H9 (cell line): ENCODE measurements at regions not wholly inside any gene's neighbourhood (a gene's known extent, or its start where the extent isn't known, plus 50 kb on each side); places are given as distances from the start of the nearest gene placed in this dataset.

Experiments used
- DNase-seq: peaks from one replicate; pipeline ENCODE4 v3.0.0-alpha.2; 2017
- H2AFZ ChIP-seq: one replicate; pipeline ENCODE4 v1.6.1; 2013; ENCODE audit warnings: mild to moderate bottlenecking, low read length, control low read depth, moderate library complexity
- H2AK5ac ChIP-seq: 2 replicates; pipeline ENCODE4 v1.6.1; 2013; ENCODE audit warnings: low read length, control low read depth, mixed read lengths; ENCODE audit not compliant: insufficient read length
- H2BK120ac ChIP-seq: one replicate; pipeline ENCODE4 v1.6.1; 2013; ENCODE audit warnings: low read depth, mild to moderate bottlenecking, low read length, control low read depth, inconsistent platforms; ENCODE audit not compliant: poor library complexity, severe bottlenecking
- H2BK12ac ChIP-seq: 2 replicates; pipeline ENCODE4 v1.6.1; 2013; ENCODE audit warnings: low read length, control low read depth, mixed read lengths, low read depth; ENCODE audit not compliant: insufficient read length
- H2BK15ac ChIP-seq: 2 replicates; pipeline ENCODE4 v1.6.1; 2013; ENCODE audit warnings: low read depth, low read length, control low read depth
- H2BK20ac ChIP-seq: one replicate; pipeline ENCODE4 v1.6.1; 2013; ENCODE audit warnings: low read depth, mild to moderate bottlenecking, low read length, control low read depth, inconsistent platforms; ENCODE audit not compliant: poor library complexity, severe bottlenecking
- H2BK5ac ChIP-seq: 2 replicates; pipeline ENCODE4 v1.6.1; 2013; ENCODE audit warnings: low read length, control low read depth, mixed read lengths; ENCODE audit not compliant: insufficient read length
- H3K14ac ChIP-seq: 2 replicates; pipeline ENCODE4 v1.6.1; 2013; ENCODE audit warnings: low read length, control low read depth; ENCODE audit not compliant: insufficient read depth
- H3K18ac ChIP-seq: 2 replicates; pipeline ENCODE4 v1.6.1; 2013; ENCODE audit warnings: low read depth, mild to moderate bottlenecking, mixed read lengths, low read length, control low read depth; ENCODE audit not compliant: insufficient read length
- H3K23ac ChIP-seq: 2 replicates; pipeline ENCODE4 v1.6.1; 2013; ENCODE audit warnings: low read length, control low read depth, mixed read lengths, low read depth; ENCODE audit not compliant: insufficient read length
- H3K23me2 ChIP-seq: 2 replicates; pipeline ENCODE4 v1.6.1; 2013; ENCODE audit warnings: low read depth, mild to moderate bottlenecking, mixed read lengths, low read length, control low read depth; ENCODE audit not compliant: insufficient read length, poor library complexity, severe bottlenecking
- H3K27ac ChIP-seq: 2 replicates; pipeline ENCODE4 v1.5.1; 2013; ENCODE audit warnings: low read length, control low read depth, mixed read lengths, low read depth; ENCODE audit not compliant: insufficient read length
- H3K27me3 ChIP-seq: 2 replicates; pipeline ENCODE4 v1.6.1; 2013; ENCODE audit warnings: low read length, control low read depth, inconsistent platforms; ENCODE audit not compliant: insufficient read depth
- H3K4ac ChIP-seq: 2 replicates; pipeline ENCODE4 v1.6.1; 2013; ENCODE audit warnings: low read depth, mild to moderate bottlenecking, control low read depth, inconsistent platforms, low read length, moderate library complexity
- H3K4me1 ChIP-seq: 2 replicates; pipeline ENCODE4 v1.6.1; 2013; ENCODE audit warnings: low read length, control low read depth, inconsistent platforms; ENCODE audit not compliant: insufficient read depth
- H3K4me2 ChIP-seq: 2 replicates; pipeline ENCODE4 v1.6.1; 2013; ENCODE audit warnings: low read length, control low read depth, mixed read lengths; ENCODE audit not compliant: insufficient read length, insufficient read depth
- H3K56ac ChIP-seq: 2 replicates; pipeline ENCODE4 v1.6.1; 2013; ENCODE audit warnings: low read depth, mild to moderate bottlenecking, mixed read lengths, low read length, control low read depth; ENCODE audit not compliant: insufficient read length
- H3K79me1 ChIP-seq: 2 replicates; pipeline ENCODE4 v1.6.1; 2013; ENCODE audit warnings: low read depth, mild to moderate bottlenecking, moderate library complexity, low read length, control low read depth, inconsistent platforms; ENCODE audit not compliant: insufficient read depth, poor library complexity, severe bottlenecking
- H3K79me2 ChIP-seq: 2 replicates; pipeline ENCODE4 v1.6.1; 2013; ENCODE audit warnings: low read length, control low read depth, inconsistent platforms; ENCODE audit not compliant: insufficient read depth
- H3K9ac ChIP-seq: 2 replicates; pipeline ENCODE4 v1.6.1; 2013; ENCODE audit warnings: low read length, control low read depth, mixed read lengths; ENCODE audit not compliant: insufficient read length; ENCODE audit errors: extremely low read depth
- H3K9me3 ChIP-seq: one replicate; pipeline ENCODE4 v1.6.1; 2013; ENCODE audit warnings: low read depth, low read length, inconsistent platforms; ENCODE audit not compliant: control insufficient read depth
- H3T11ph ChIP-seq: one replicate; pipeline ENCODE4 v1.6.1; 2013; ENCODE audit warnings: mild to moderate bottlenecking, low read length, control low read depth, inconsistent platforms
- H4K20me1 ChIP-seq: one replicate; pipeline ENCODE4 v1.6.1; 2013; ENCODE audit not compliant: control insufficient read depth, insufficient read length, insufficient read depth
- H4K5ac ChIP-seq: 2 replicates; pipeline ENCODE4 v1.6.1; 2013; ENCODE audit warnings: low read depth, mild to moderate bottlenecking, mixed read lengths, low read length, control low read depth; ENCODE audit not compliant: insufficient read length
- H4K8ac ChIP-seq: replicated peaks from 2 replicates; pipeline ENCODE4 v1.6.1; 2013; ENCODE audit warnings: low read length, control low read depth, mixed read lengths, low read depth; ENCODE audit not compliant: insufficient read length
- H4K91ac ChIP-seq: 2 replicates; pipeline ENCODE4 v1.6.1; 2013; ENCODE audit warnings: low read depth, mild to moderate bottlenecking, moderate library complexity, mixed read lengths, low read length, control low read depth; ENCODE audit not compliant: insufficient read length
- H3K27ac Mint-ChIP-seq, 3 experiments: 2 replicates in 2 of 3; 3 replicates in 1 of 3; pipeline ENCODE4 v1.8.0; 2020 to 2021; ENCODE audit warnings: mixed read lengths in 3 of 3, mild to moderate bottlenecking in 1 of 3, moderate library complexity in 1 of 3
- H3K27me3 Mint-ChIP-seq: 2 replicates; pipeline ENCODE4 v1.8.0; 2021; ENCODE audit warnings: low read depth, mild to moderate bottlenecking, moderate library complexity, mixed read lengths
- H3K36me3 Mint-ChIP-seq, 3 experiments: 2 replicates in 2 of 3; 3 replicates in 1 of 3; pipeline ENCODE4 v1.8.0; 2020 to 2021; ENCODE audit warnings: low read depth in 3 of 3, mixed read lengths in 3 of 3; ENCODE audit not compliant: insufficient read depth in 1 of 3
- H3K4me1 Mint-ChIP-seq, 2 experiments: 2 replicates each; pipeline ENCODE4 v1.8.0; 2020; ENCODE audit warnings: mixed read lengths in 2 of 2
- H3K4me3 Mint-ChIP-seq, 2 experiments: 2 replicates in 1 of 2; 3 replicates in 1 of 2; pipeline ENCODE4 v1.8.0; 2020 to 2021; ENCODE audit warnings: mild to moderate bottlenecking in 2 of 2, mixed read lengths in 2 of 2, moderate library complexity in 1 of 2
- H3K9me3 Mint-ChIP-seq, 2 experiments: 2 replicates in 1 of 2; 3 replicates in 1 of 2; pipeline ENCODE4 v1.8.0; 2020; ENCODE audit warnings: mild to moderate bottlenecking in 2 of 2, mixed read lengths in 2 of 2, moderate library complexity in 1 of 2
- CTCF ChIP-seq: fragments of 200-600 bp; sonication (generic); conservative IDR thresholded peaks from 3 replicates; pipeline ENCODE4 v1.8.0; 2021; ENCODE audit warnings: antibody characterized with exemption, mild to moderate bottlenecking
- WGBS: extraction: QIAGEN DNeasy Blood & Tissue Kit; methylation state at CpG from one replicate; pipeline ENCODE4 v1.1.7; 2013; ENCODE audit warnings: missing lambda C conversion rate, low lambda C conversion rate, mixed read lengths; ENCODE audit not compliant: insufficient read length; ENCODE audit errors: extremely low coverage; 5-methylcytosine and 5-hydroxymethylcytosine counted together

DNA sequence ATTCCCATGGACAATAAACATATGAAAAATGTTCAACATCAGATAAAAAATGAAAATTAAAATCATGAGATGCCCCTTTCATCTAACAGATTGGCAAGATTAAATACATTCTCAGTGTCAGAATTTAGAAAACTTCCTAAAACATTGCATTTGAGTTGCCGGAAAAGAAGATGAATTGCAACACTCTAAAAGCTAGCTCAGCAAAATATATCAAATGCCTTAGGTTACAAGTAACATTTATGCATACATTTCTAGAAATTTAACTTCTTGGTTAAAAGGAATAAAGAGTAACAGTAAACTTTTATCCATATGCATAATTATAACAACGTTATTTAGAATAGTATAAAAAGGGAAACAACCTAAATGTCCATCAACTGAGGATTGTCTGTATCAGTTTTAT, 239.0 kb downstream of the PMP22 start:
- Mint-ChIP-seq H3K27me3 (no peaks in the 10 kb centered on the region; the same call in 1 of the 2 replicates), H3K27ac (no peak overlapping the region), H3K36me3 (no peaks in the 10 kb centered on the region), H3K4me1 (peaks cover 12 to 14% of the 10 kb centered on the region in 2 experiments), H3K9me3 (no peaks in the 10 kb centered on the region), H3K4me3 (no peak overlapping the region)
- H3K18ac ChIP-seq: no peak overlapping the region
- no peak for DNase-seq
- H3K27me3 ChIP-seq: no peaks in the 10 kb centered on the region
- no peak overlapping the region for H2BK120ac ChIP-seq
- no peak overlapping the region for H3K4ac ChIP-seq
- H3K14ac ChIP-seq: no peak overlapping the region
- no peaks in the 10 kb centered on the region for H3K23me2 ChIP-seq
- H4K20me1 ChIP-seq: no peaks in the 10 kb centered on the region
- H3K9ac ChIP-seq: no peak overlapping the region
- no peak overlapping the region for H4K91ac ChIP-seq
- H3K56ac ChIP-seq: no peak overlapping the region
- no peak overlapping the region for H3T11ph ChIP-seq
- H3K27ac ChIP-seq: no peak overlapping the region
- no peak overlapping the region for H2BK15ac ChIP-seq
- H3K79me2 ChIP-seq: no peaks in the 10 kb centered on the region
- no peak overlapping the region for H2BK12ac ChIP-seq
- no peak overlapping the region for H3K23ac ChIP-seq
- WGBS: no CpG with 5 or more reads among the region's 2 CpGs
- no peaks in the 10 kb centered on the region for H3K79me1 ChIP-seq
- peaks cover 3% of the 10 kb centered on the region; the same call in 1 of the 2 replicates for H3K4me1 ChIP-seq
- no peak overlapping the region for H4K5ac ChIP-seq
- H3K9me3 ChIP-seq: no peaks in the 10 kb centered on the region
- H4K8ac ChIP-seq: no peak overlapping the region
- TF ChIP-seq CTCF: no peak
- H2BK5ac ChIP-seq: no peak overlapping the region
- no peak overlapping the region for H2BK20ac ChIP-seq
- H2AFZ ChIP-seq: no peak overlapping the region
- H2AK5ac ChIP-seq: no peak overlapping the region
- no peak overlapping the region for H3K4me2 ChIP-seq
